BLaER1 (cell line): ENCODE measurements at regions not wholly inside any gene's neighbourhood (a gene's known extent, or its start where the extent isn't known, plus 50 kb on each side); places are given as distances from the start of the nearest gene placed in this dataset.

Experiments
- H3K27ac ChIP-seq: shearing (Covaris generic); formaldehyde crosslinking; 2 replicates; pipeline ENCODE4 v1.8.1; 2022
- H3K27me3 ChIP-seq: shearing (Covaris generic); formaldehyde crosslinking; 2 replicates; pipeline ENCODE4 v1.8.1; 2022
- H3K36me3 ChIP-seq: shearing (Covaris generic); formaldehyde crosslinking; 2 replicates; pipeline ENCODE4 v1.8.1; 2022
- H3K4me1 ChIP-seq: shearing (Covaris generic); formaldehyde crosslinking; 2 replicates; pipeline ENCODE4 v1.8.1; 2022
- H3K4me2 ChIP-seq: shearing (Covaris generic); formaldehyde crosslinking; 2 replicates; pipeline ENCODE4 v1.8.1; 2022
- H3K4me3 ChIP-seq: shearing (Covaris generic); formaldehyde crosslinking; 2 replicates; pipeline ENCODE4 v1.8.1; 2022
- H3K9ac ChIP-seq: shearing (Covaris generic); formaldehyde crosslinking; 2 replicates; pipeline ENCODE4 v1.8.1; 2022
- H3K9me3 ChIP-seq: shearing (Covaris generic); formaldehyde crosslinking; 2 replicates; pipeline ENCODE4 v1.8.1; 2022
- H4K20me1 ChIP-seq: shearing (Covaris generic); formaldehyde crosslinking; 2 replicates; pipeline ENCODE4 v1.8.1; 2022
- Cebpa-rat ChIP-seq: shearing (Covaris generic); IDR thresholded peaks from 2 replicates; pipeline ENCODE4 v1.8.1; 2022

- no peak overlapping the region for H3K9ac ChIP-seq
- no peaks in the 10 kb centered on the region for H4K20me1 ChIP-seq
- H3K27ac ChIP-seq = no peak overlapping the region
- no peaks in the 10 kb centered on the region for H3K9me3 ChIP-seq
- H3K36me3 ChIP-seq = no peaks in the 10 kb centered on the region
- no peak overlapping the region for H3K4me3 ChIP-seq
- no peaks in the 10 kb centered on the region for H3K4me1 ChIP-seq
- H3K27me3 ChIP-seq = no peaks in the 10 kb centered on the region
- H3K4me2 ChIP-seq = no peak overlapping the region
- TF ChIP-seq Cebpa-rat = no peak
Observed at GRCh38 chr15:87805117-87805820, 451.3 kb downstream of the NTRK3 start.

- H4K20me1 ChIP-seq = no peaks in the 10 kb centered on the region
- H3K27me3 ChIP-seq = no peaks in the 10 kb centered on the region
- no peak for TF ChIP-seq Cebpa-rat
- H3K4me2 ChIP-seq = no peak overlapping the region
- no peak overlapping the region for H3K4me3 ChIP-seq
- H3K36me3 ChIP-seq = no peaks in the 10 kb centered on the region
- H3K4me1 ChIP-seq = no peaks in the 10 kb centered on the region
- H3K9me3 ChIP-seq = no peaks in the 10 kb centered on the region
- no peak overlapping the region for H3K9ac ChIP-seq
- H3K27ac ChIP-seq = no peak overlapping the region
Observed at GRCh38 chr15:87804451-87804850, 452.1 kb downstream of the NTRK3 start.

- no peak overlapping the region for H3K4me2 ChIP-seq
- H3K4me3 ChIP-seq = no peak overlapping the region
- no peaks in the 10 kb centered on the region for H3K9me3 ChIP-seq
- no peaks in the 10 kb centered on the region for H4K20me1 ChIP-seq
- H3K9ac ChIP-seq = no peak overlapping the region
- no peak for TF ChIP-seq Cebpa-rat
- no peak overlapping the region for H3K27ac ChIP-seq
- no peaks in the 10 kb centered on the region for H3K36me3 ChIP-seq
- no peaks in the 10 kb centered on the region for H3K27me3 ChIP-seq
- no peaks in the 10 kb centered on the region for H3K4me1 ChIP-seq
Observed at GRCh38 chr15:87799838-87800237, 456.7 kb downstream of the NTRK3 start.

- Histone ChIP-seq H3K9ac (no peak overlapping the region), H3K36me3 (no peaks in the 10 kb centered on the region), H3K4me1 (no peaks in the 10 kb centered on the region), H3K4me2 (no peak overlapping the region), H3K27ac (no peak overlapping the region), H3K4me3 (no peak overlapping the region), H4K20me1 (no peaks in the 10 kb centered on the region), H3K9me3 (no peaks in the 10 kb centered on the region), H3K27me3 (no peaks in the 10 kb centered on the region)
- TF ChIP-seq Cebpa-rat = no peak
Observed at GRCh38 chr15:87799428-87799827, 457.1 kb downstream of the NTRK3 start.

- Histone ChIP-seq H3K4me2 (no peak overlapping the region), H4K20me1 (no peaks in the 10 kb centered on the region), H3K4me1 (no peaks in the 10 kb centered on the region), H3K9me3 (no peaks in the 10 kb centered on the region), H3K4me3 (no peak overlapping the region), H3K27me3 (no peaks in the 10 kb centered on the region), H3K36me3 (no peaks in the 10 kb centered on the region), H3K27ac (no peak overlapping the region), H3K9ac (no peak overlapping the region)
- no peak for TF ChIP-seq Cebpa-rat
Observed at GRCh38 chr15:87793725-87794124, 462.8 kb downstream of the NTRK3 start.

GRCh38 chr15:87792250-87793040 is 464.1 kb downstream of the NTRK3 start:
- no peak for TF ChIP-seq Cebpa-rat
- no peaks in the 10 kb centered on the region for H3K4me1 ChIP-seq
- no peaks in the 10 kb centered on the region for H4K20me1 ChIP-seq
- H3K36me3 ChIP-seq = no peaks in the 10 kb centered on the region
- H3K27ac ChIP-seq = no peak overlapping the region
- no peaks in the 10 kb centered on the region for H3K9me3 ChIP-seq
- no peaks in the 10 kb centered on the region for H3K27me3 ChIP-seq
- no peak overlapping the region for H3K4me2 ChIP-seq
- no peak overlapping the region for H3K4me3 ChIP-seq
- no peak overlapping the region for H3K9ac ChIP-seq

GRCh38 chr15:87781959-87782625 is 474.4 kb downstream of the NTRK3 start:
- no peak overlapping the region for H3K4me3 ChIP-seq
- H3K4me1 ChIP-seq = no peaks in the 10 kb centered on the region
- H3K9me3 ChIP-seq = no peaks in the 10 kb centered on the region
- H3K27ac ChIP-seq = no peak overlapping the region
- H3K9ac ChIP-seq = no peak overlapping the region
- H3K36me3 ChIP-seq = no peaks in the 10 kb centered on the region
- no peaks in the 10 kb centered on the region for H4K20me1 ChIP-seq
- TF ChIP-seq Cebpa-rat = no peak
- no peak overlapping the region for H3K4me2 ChIP-seq
- H3K27me3 ChIP-seq = no peaks in the 10 kb centered on the region

GRCh38 chr15:87779746-87780145 is 476.8 kb downstream of the NTRK3 start:
- no peak overlapping the region for H3K4me2 ChIP-seq
- no peaks in the 10 kb centered on the region for H4K20me1 ChIP-seq
- H3K27ac ChIP-seq = no peak overlapping the region
- no peaks in the 10 kb centered on the region for H3K36me3 ChIP-seq
- no peaks in the 10 kb centered on the region for H3K27me3 ChIP-seq
- H3K4me3 ChIP-seq = no peak overlapping the region
- H3K4me1 ChIP-seq = no peaks in the 10 kb centered on the region
- no peak for TF ChIP-seq Cebpa-rat
- no peaks in the 10 kb centered on the region for H3K9me3 ChIP-seq
- no peak overlapping the region for H3K9ac ChIP-seq

GRCh38 chr15:87778358-87778757 is 478.2 kb downstream of the NTRK3 start:
- no peak overlapping the region for H3K4me2 ChIP-seq
- no peaks in the 10 kb centered on the region for H3K27me3 ChIP-seq
- no peak for TF ChIP-seq Cebpa-rat
- H3K4me1 ChIP-seq = no peaks in the 10 kb centered on the region
- no peak overlapping the region for H3K27ac ChIP-seq
- H3K9me3 ChIP-seq = no peaks in the 10 kb centered on the region
- no peaks in the 10 kb centered on the region for H4K20me1 ChIP-seq
- no peak overlapping the region for H3K4me3 ChIP-seq
- no peak overlapping the region for H3K9ac ChIP-seq
- no peaks in the 10 kb centered on the region for H3K36me3 ChIP-seq

GRCh38 chr15:87777054-87777561 is 479.4 kb downstream of the NTRK3 start:
- Histone ChIP-seq H4K20me1 (no peaks in the 10 kb centered on the region), H3K4me2 (no peak overlapping the region), H3K27ac (no peak overlapping the region), H3K36me3 (no peaks in the 10 kb centered on the region), H3K4me3 (no peak overlapping the region), H3K27me3 (no peaks in the 10 kb centered on the region), H3K4me1 (no peaks in the 10 kb centered on the region), H3K9ac (no peak overlapping the region), H3K9me3 (no peaks in the 10 kb centered on the region)
- no peak for TF ChIP-seq Cebpa-rat
